CD4-positive, alpha-beta T cell (primary cell): ENCODE measurements at regions not wholly inside any gene's neighbourhood (a gene's known extent, or its start where the extent isn't known, plus 50 kb on each side); places are given as distances from the start of the nearest gene placed in this dataset.

ENCODE experiments used
- ATAC-seq: fragments of 200-7000 bp; cut with Tn5 transposase; one replicate; pipeline ENCODE4 v1.10.0; 2022; ENCODE audit warnings: mild to moderate bottlenecking; ENCODE audit not compliant: poor library complexity
- CTCF ChIA-PET: fragments of 350-600 bp; sonication (Branson Sonifier 250); formaldehyde crosslinking; loops from one replicate; lab custom pipeline; 2021; ENCODE audit warnings: antibody characterized with exemption, inconsistent platforms; lab: Charles Lee
- POLR2A ChIA-PET: fragments of 350-600 bp; sonication (Branson Sonifier 250); formaldehyde crosslinking; loops from one replicate; lab custom pipeline; 2021; ENCODE audit warnings: antibody characterized with exemption, inconsistent platforms; lab: Charles Lee
- DNase-seq, 14 experiments: peaks; one replicate each; pipeline ENCODE4 v3.0.0-alpha.2; 2013 to 2020; ENCODE audit warnings: mixed read lengths in 2 of 14
- H3K27ac ChIP-seq, 2 donors: one replicate each; pipeline versions ENCODE4 v1.5.1 to v1.7.0; 2013; ENCODE audit warnings: low read length in 2 of 2, low read depth in 1 of 2, mild to moderate bottlenecking in 1 of 2
- H3K27me3 ChIP-seq, 2 experiments: 1 replicate in 1 of 2; 2 replicates in 1 of 2; pipeline versions ENCODE4 v1.6.1 to v1.7.0; 2013; ENCODE audit warnings: low read length in 2 of 2, control low read depth in 1 of 2, mild to moderate bottlenecking in 1 of 2, moderate library complexity in 1 of 2; ENCODE audit not compliant: insufficient read depth in 2 of 2, control insufficient read depth in 1 of 2
- H3K36me3 ChIP-seq: one replicate; pipeline ENCODE4 v1.6.1; 2013; ENCODE audit warnings: low read length, control low read depth; ENCODE audit not compliant: insufficient read depth
- H3K4me1 ChIP-seq: one replicate; pipeline ENCODE4 v1.6.1; 2013; ENCODE audit warnings: low read length, control low read depth; ENCODE audit not compliant: insufficient read depth
- H3K4me3 ChIP-seq: one replicate; pipeline ENCODE4 v1.5.1; 2013; ENCODE audit warnings: mild to moderate bottlenecking, low read length, moderate library complexity
- H3K9me3 ChIP-seq, 2 experiments: 1 replicate in 1 of 2; 2 replicates in 1 of 2; pipeline versions ENCODE4 v1.6.1 to v1.7.0; 2013; ENCODE audit warnings: low read length in 2 of 2, mild to moderate bottlenecking in 2 of 2, control low read depth in 1 of 2, moderate library complexity in 1 of 2; ENCODE audit not compliant: control insufficient read depth in 1 of 2, insufficient read depth in 1 of 2
- H3K27ac Mint-ChIP-seq: one replicate; pipeline ENCODE4 v1.8.0; 2020; ENCODE audit warnings: mixed read lengths
- H3K27me3 Mint-ChIP-seq: one replicate; pipeline ENCODE4 v1.8.0; 2021; ENCODE audit warnings: mixed read lengths
- H3K36me3 Mint-ChIP-seq: one replicate; pipeline ENCODE4 v1.8.0; 2021; ENCODE audit warnings: low read depth, mixed read lengths
- H3K4me1 Mint-ChIP-seq: one replicate; pipeline ENCODE4 v1.8.0; 2021; ENCODE audit warnings: low read depth, mixed read lengths
- H3K4me3 Mint-ChIP-seq: one replicate; pipeline ENCODE4 v1.8.0; 2020; ENCODE audit warnings: mild to moderate bottlenecking, mixed read lengths
- H3K9me3 Mint-ChIP-seq: one replicate; pipeline ENCODE4 v1.8.0; 2020; ENCODE audit warnings: mixed read lengths
- intact Hi-C, 2 experiments: fragments of 100-400 bp; cut with DNase I in 1 of 2; cut with micrococcal nuclease in 1 of 2; formaldehyde crosslinking; loops; one replicate each; pipeline versions ENCODE4 v1.15.1 to v1.9.0; 2023 to 2025; cut with DNase I, micrococcal nuclease
- TF ChIP-seq, protein P1 (sequence below): fragments of 200-600 bp; IDR thresholded peaks from one replicate; pipeline ENCODE4 v1.8.0; 2022; ENCODE audit warnings: antibody characterized with exemption, mild to moderate bottlenecking

DNA sequence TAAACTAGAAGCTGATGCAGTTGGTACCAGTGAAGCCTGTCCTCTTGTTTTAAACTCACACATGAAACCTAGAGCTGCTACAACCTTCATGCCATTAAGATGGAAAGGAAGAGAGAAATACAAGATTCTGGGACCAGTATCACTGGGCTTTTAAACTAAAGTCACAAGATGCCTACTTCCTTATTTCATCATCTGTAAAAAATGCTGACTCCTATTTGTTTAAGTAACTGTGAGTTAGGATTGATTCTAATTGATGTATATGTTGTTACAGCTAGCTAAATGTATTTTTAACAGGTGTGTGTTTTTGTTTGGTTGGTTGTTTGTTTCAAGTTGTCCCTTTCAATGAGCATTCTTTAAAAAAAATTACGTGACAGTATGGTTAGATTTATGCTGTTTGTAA is 833.3 kb upstream of the PRMT6 start:
- POLR2A ChIA-PET, result no interaction called here
- Histone ChIP-seq H3K27me3 (no peaks in the 10 kb centered on the region), H3K27ac (no peak overlapping the region), H3K36me3 (no peaks in the 10 kb centered on the region), H3K9me3 (no peaks in the 10 kb centered on the region), H3K4me1 (no peaks in the 10 kb centered on the region), H3K4me3 (no peak overlapping the region)
- ATAC-seq (no peak), DNase-seq (no peak)
- CTCF ChIA-PET, result no interaction called here
- Mint-ChIP-seq H3K4me3 (no peak overlapping the region), H3K9me3 (peaks cover 7% of the 10 kb centered on the region), H3K4me1 (no peaks in the 10 kb centered on the region), H3K27me3 (no peaks in the 10 kb centered on the region), H3K36me3 (no peaks in the 10 kb centered on the region), H3K27ac (no peak overlapping the region)
- intact Hi-C loops, result no loop called here
- TF ChIP-seq, protein P1, sequence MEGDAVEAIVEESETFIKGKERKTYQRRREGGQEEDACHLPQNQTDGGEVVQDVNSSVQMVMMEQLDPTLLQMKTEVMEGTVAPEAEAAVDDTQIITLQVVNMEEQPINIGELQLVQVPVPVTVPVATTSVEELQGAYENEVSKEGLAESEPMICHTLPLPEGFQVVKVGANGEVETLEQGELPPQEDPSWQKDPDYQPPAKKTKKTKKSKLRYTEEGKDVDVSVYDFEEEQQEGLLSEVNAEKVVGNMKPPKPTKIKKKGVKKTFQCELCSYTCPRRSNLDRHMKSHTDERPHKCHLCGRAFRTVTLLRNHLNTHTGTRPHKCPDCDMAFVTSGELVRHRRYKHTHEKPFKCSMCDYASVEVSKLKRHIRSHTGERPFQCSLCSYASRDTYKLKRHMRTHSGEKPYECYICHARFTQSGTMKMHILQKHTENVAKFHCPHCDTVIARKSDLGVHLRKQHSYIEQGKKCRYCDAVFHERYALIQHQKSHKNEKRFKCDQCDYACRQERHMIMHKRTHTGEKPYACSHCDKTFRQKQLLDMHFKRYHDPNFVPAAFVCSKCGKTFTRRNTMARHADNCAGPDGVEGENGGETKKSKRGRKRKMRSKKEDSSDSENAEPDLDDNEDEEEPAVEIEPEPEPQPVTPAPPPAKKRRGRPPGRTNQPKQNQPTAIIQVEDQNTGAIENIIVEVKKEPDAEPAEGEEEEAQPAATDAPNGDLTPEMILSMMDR, result no peak

DNA sequence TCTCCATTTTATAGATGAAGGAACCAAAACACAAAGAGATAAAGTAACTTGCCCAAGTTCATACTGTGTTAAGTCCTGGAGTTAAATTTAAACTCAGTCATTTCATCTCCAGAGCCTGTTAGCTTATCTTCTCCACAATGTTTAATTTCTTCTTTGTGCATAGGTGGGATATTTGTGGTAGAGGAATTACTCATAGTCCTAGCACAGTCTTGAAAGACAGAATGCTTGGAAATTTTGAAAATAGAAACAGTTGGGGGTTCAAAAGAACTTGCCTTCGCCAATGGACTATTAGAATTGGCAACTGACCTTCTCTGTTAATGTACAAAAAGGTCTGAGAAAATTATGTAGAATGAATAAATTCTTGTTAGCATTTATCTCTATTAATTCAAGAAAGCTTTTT is 832.0 kb upstream of the PRMT6 start:
- peaks cover 10% of the 10 kb centered on the region for H3K9me3 Mint-ChIP-seq
- CTCF ChIA-PET, result no interaction called here
- no peak overlapping the region for H3K27ac ChIP-seq
- no peak overlapping the region for H3K27ac Mint-ChIP-seq
- TF ChIP-seq, protein P1, result no peak
- H3K4me1 ChIP-seq, result no peaks in the 10 kb centered on the region
- no peaks in the 10 kb centered on the region for H3K27me3 ChIP-seq
- POLR2A ChIA-PET, result no interaction called here
- intact Hi-C loops, result no loop called here
- H3K4me1 Mint-ChIP-seq, result no peaks in the 10 kb centered on the region
- H3K27me3 Mint-ChIP-seq, result no peaks in the 10 kb centered on the region
- H3K9me3 ChIP-seq, result no peaks in the 10 kb centered on the region
- ATAC-seq, result no peak
- H3K36me3 Mint-ChIP-seq, result no peaks in the 10 kb centered on the region
- no peak overlapping the region for H3K4me3 ChIP-seq
- DNase-seq, result no peak
- no peak overlapping the region for H3K4me3 Mint-ChIP-seq
- H3K36me3 ChIP-seq, result no peaks in the 10 kb centered on the region

DNA sequence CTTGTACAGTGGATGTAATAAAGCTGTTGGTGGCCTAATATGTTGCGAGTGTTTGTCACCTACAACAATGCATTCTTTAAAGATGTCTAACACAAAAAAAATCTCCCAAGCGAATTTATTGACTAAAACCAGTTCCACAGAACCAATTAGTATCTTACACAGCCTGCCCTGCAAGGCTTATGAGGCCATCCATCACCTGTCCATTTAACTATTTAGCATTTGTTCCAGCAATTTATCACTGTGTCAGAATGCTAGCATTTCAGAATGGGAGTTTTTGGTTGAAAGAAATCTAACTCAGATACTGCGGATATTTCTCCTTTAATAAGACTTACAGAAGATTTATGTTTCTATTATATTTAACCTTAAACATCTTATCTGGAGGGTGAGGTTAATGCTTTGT is 831.1 kb upstream of the PRMT6 start:
- Mint-ChIP-seq H3K4me1 (no peaks in the 10 kb centered on the region), H3K4me3 (no peak overlapping the region), H3K27me3 (no peaks in the 10 kb centered on the region), H3K9me3 (peaks cover 10% of the 10 kb centered on the region), H3K27ac (no peak overlapping the region), H3K36me3 (no peaks in the 10 kb centered on the region)
- Histone ChIP-seq H3K4me3 (no peak overlapping the region), H3K36me3 (no peaks in the 10 kb centered on the region), H3K9me3 (no peaks in the 10 kb centered on the region), H3K4me1 (no peaks in the 10 kb centered on the region), H3K27ac (no peak overlapping the region), H3K27me3 (no peaks in the 10 kb centered on the region)
- CTCF ChIA-PET, result no interaction called here
- no peak for DNase-seq
- intact Hi-C loops, result no loop called here
- ATAC-seq, result no peak
- TF ChIP-seq, protein P1, result no peak
- POLR2A ChIA-PET, result no interaction called here
